ENCODE measurements at regions not wholly inside any gene's neighbourhood (a gene's known extent, or its start where the extent isn't known, plus 50 kb on each side); places are given as distances from the start of the nearest gene placed in this dataset.
A peak's percentile ranks its signal among the peaks of the same experiment; 100 is the strongest.

GRCh38 chr20:24098886-24099285, 110.3 kb upstream of the GGTLC1 start:
- DNase-seq, result no peak

GRCh38 chr20:24097506-24098245, 109.1 kb upstream of the GGTLC1 start:
- DNase-seq, result no peak

- no peak for DNase-seq
Measured at GRCh38 chr20:24096864-24097450, 108.4 kb upstream of the GGTLC1 start.

GRCh38 chr20:24096264-24096663, 107.7 kb upstream of the GGTLC1 start:
- DNase-seq, result no peak

GRCh38 chr20:24095756-24096155, 107.2 kb upstream of the GGTLC1 start:
- no peak for DNase-seq

- DNase-seq, result no peak
Measured at GRCh38 chr20:24095303-24095702, 106.7 kb upstream of the GGTLC1 start.

GRCh38 chr20:24089576-24089975, 101.0 kb upstream of the GGTLC1 start:
- DNase-seq, result no peak

GRCh38 chr20:24086121-24086520, 97.5 kb upstream of the GGTLC1 start:
- no peak for DNase-seq

GRCh38 chr20:24084281-24084680, 95.7 kb upstream of the GGTLC1 start:
- DNase-seq, result no peak

- DNase-seq, result no peak
Measured at GRCh38 chr20:24081077-24081476, 92.5 kb upstream of the GGTLC1 start.

- DNase-seq, result no peak
Measured at GRCh38 chr20:24079661-24080412, 91.3 kb upstream of the GGTLC1 start.

- no peak for DNase-seq
Measured at GRCh38 chr20:24077145-24077544, 88.6 kb upstream of the GGTLC1 start.

- no peak for DNase-seq
Measured at GRCh38 chr20:24070679-24071078, 82.1 kb upstream of the GGTLC1 start.

- peak in 3 of 6 experiments; percentile 28 to 56 (median 46) for DNase-seq
Measured at GRCh38 chr20:24066076-24066700, 77.6 kb upstream of the GGTLC1 start.

- no peak for DNase-seq
Measured at GRCh38 chr20:24064915-24065314, 76.3 kb upstream of the GGTLC1 start.

- DNase-seq, result no peak
Measured at GRCh38 chr20:24064092-24064491, 75.5 kb upstream of the GGTLC1 start.

- no peak for DNase-seq
Measured at GRCh38 chr20:24063100-24063499, 74.5 kb upstream of the GGTLC1 start.

- no peak for DNase-seq
Measured at GRCh38 chr20:24060851-24061590, 72.4 kb upstream of the GGTLC1 start.

GRCh38 chr20:24059174-24059573, 70.6 kb upstream of the GGTLC1 start:
- no peak for DNase-seq

- DNase-seq, result no peak
Measured at GRCh38 chr20:24056491-24056890, 67.9 kb upstream of the GGTLC1 start.

GRCh38 chr20:24052599-24053275, 64.2 kb upstream of the GGTLC1 start:
- no peak for DNase-seq

- DNase-seq, result peak in 1 of 6 experiments; percentile 6
Measured at GRCh38 chr20:24051160-24051559, 62.6 kb upstream of the GGTLC1 start.

Measured in stimulated activated naive CD4-positive, alpha-beta T cell (primary cell).